H1 (cell line): ENCODE measurements at regions not wholly inside any gene's neighbourhood (a gene's known extent, or its start where the extent isn't known, plus 50 kb on each side); places are given as distances from the start of the nearest gene placed in this dataset.

Source experiments
- CHD7 ChIP-seq: fragments of 300-600 bp; sonication (generic); IDR thresholded peaks from 2 replicates; pipeline ENCODE4 v1.7.1; 2012; ENCODE audit warnings: low read length, moderate library complexity, mild to moderate bottlenecking, inconsistent platforms; ENCODE audit not compliant: insufficient replicate concordance
- JUN ChIP-seq: IDR thresholded peaks from 2 replicates; pipeline ENCODE4 v1.6.1; 2011; ENCODE audit warnings: low read depth, mild to moderate bottlenecking, improper control_type of control experiment, low read length
- POU5F1 ChIP-seq: IDR thresholded peaks from 2 replicates; pipeline ENCODE4 v1.6.1; 2011; ENCODE audit warnings: low read depth, mild to moderate bottlenecking, low read length, moderate library complexity
- SAP30 ChIP-seq: fragments of 300-600 bp; sonication (generic); IDR thresholded peaks from 2 replicates; pipeline ENCODE4 v1.7.1; 2012; ENCODE audit warnings: low read length, moderate library complexity, mild to moderate bottlenecking, inconsistent platforms; ENCODE audit not compliant: insufficient read depth, insufficient replicate concordance
- TBP ChIP-seq: IDR thresholded peaks from 2 replicates; pipeline ENCODE4 v1.6.1; 2011; ENCODE audit warnings: low read depth, low read length, improper control_type of control experiment

- no peak for TF ChIP-seq SAP30
- TF ChIP-seq CHD7: no peak
- no peak for TF ChIP-seq POU5F1
- TF ChIP-seq JUN: no peak
- TF ChIP-seq TBP: no peak
Observed at GRCh38 chr15:26032162-26032846, 169.2 kb upstream of the ATP10A start (continued).
